HEK293T (cell line): ENCODE measurements at regions not wholly inside any gene's neighbourhood (a gene's known extent, or its start where the extent isn't known, plus 50 kb on each side); places are given as distances from the start of the nearest gene placed in this dataset.

Experiments used
- ARNT ChIP-seq: fragments of 450-650 bp; IDR thresholded peaks from 2 replicates; pipeline ENCODE4 v1.6.1; 2017; ENCODE audit warnings: mild to moderate bottlenecking
- ELF4 ChIP-seq: fragments of 450-650 bp; IDR thresholded peaks from 2 replicates; pipeline ENCODE4 v1.6.1; 2017; ENCODE audit warnings: antibody characterized with exemption
- FOXM1 ChIP-seq: fragments of 450-650 bp; IDR thresholded peaks from 2 replicates; pipeline ENCODE4 v1.6.1; 2017; ENCODE audit warnings: mild to moderate bottlenecking, borderline replicate concordance
- HDGF ChIP-seq: fragments of 450-650 bp; IDR thresholded peaks from 2 replicates; pipeline ENCODE4 v1.6.1; 2017; ENCODE audit warnings: antibody characterized with exemption, borderline replicate concordance
- PKNOX1 ChIP-seq: fragments of 450-650 bp; IDR thresholded peaks from 2 replicates; pipeline ENCODE4 v1.6.1; 2016
- SP1 ChIP-seq: fragments of 450-650 bp; IDR thresholded peaks from 2 replicates; pipeline ENCODE4 v1.6.1; 2017

GRCh38 chr5:174549254-174549653, 175.1 kb upstream of the MSX2 start:
- TF ChIP-seq SP1: no peak
- no peak for TF ChIP-seq ARNT
- no peak for TF ChIP-seq HDGF
- no peak for TF ChIP-seq FOXM1
- no peak for TF ChIP-seq PKNOX1
- TF ChIP-seq ELF4: no peak
